ENCODE measurements at regions not wholly inside any gene's neighbourhood (a gene's known extent, or its start where the extent isn't known, plus 50 kb on each side); places are given as distances from the start of the nearest gene placed in this dataset.

- Mint-ChIP-seq H3K4me3 (no peak overlapping the region), H3K9me3 (peaks cover 12% of the 10 kb centered on the region), H3K27me3 (ENCODE audit: insufficient read depth) (no peaks in the 10 kb centered on the region), H3K27ac (no peak overlapping the region), H3K4me1 (ENCODE audit: low read depth) (no peaks in the 10 kb centered on the region), H3K36me3 (ENCODE audit: low read depth) (no peaks in the 10 kb centered on the region)
- no peak for DNase-seq
- TF ChIP-seq, protein P1, sequence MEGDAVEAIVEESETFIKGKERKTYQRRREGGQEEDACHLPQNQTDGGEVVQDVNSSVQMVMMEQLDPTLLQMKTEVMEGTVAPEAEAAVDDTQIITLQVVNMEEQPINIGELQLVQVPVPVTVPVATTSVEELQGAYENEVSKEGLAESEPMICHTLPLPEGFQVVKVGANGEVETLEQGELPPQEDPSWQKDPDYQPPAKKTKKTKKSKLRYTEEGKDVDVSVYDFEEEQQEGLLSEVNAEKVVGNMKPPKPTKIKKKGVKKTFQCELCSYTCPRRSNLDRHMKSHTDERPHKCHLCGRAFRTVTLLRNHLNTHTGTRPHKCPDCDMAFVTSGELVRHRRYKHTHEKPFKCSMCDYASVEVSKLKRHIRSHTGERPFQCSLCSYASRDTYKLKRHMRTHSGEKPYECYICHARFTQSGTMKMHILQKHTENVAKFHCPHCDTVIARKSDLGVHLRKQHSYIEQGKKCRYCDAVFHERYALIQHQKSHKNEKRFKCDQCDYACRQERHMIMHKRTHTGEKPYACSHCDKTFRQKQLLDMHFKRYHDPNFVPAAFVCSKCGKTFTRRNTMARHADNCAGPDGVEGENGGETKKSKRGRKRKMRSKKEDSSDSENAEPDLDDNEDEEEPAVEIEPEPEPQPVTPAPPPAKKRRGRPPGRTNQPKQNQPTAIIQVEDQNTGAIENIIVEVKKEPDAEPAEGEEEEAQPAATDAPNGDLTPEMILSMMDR (IDR thresholded peaks at IDR 0.05): no peak
Observed at GRCh38 chr2:59204040-59204439, 962.9 kb upstream of the FANCL start.

- H3K27ac Mint-ChIP-seq: no peak overlapping the region
- no peaks in the 10 kb centered on the region for H3K4me1 Mint-ChIP-seq (ENCODE audit: low read depth)
Observed at GRCh38 chr2:59196491-59196890, 955.4 kb upstream of the FANCL start.

DNA sequence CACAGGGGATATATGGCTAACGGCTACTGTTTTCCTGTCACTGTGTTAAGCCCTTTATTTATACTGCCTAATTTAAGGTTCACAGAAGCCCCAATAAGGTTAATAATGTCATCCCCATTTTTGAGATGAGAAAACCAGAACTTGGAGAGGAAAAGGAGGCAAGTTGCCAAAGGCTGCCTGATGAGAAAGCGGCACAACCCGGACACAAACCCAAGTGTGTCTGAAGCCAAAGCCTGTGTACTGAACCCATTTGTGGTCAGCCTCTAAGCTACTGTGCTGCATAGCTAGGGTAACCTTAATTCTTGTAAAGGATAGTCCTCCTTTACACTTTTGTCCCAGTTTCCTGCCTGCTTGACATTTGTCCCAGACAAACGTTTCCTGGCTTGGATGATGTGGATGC lies 954.7 kb upstream of the FANCL start:
- Mint-ChIP-seq H3K27me3 (ENCODE audit: insufficient read depth) (no peaks in the 10 kb centered on the region), H3K9me3 (peaks cover 25% of the 10 kb centered on the region), H3K36me3 (ENCODE audit: low read depth) (no peaks in the 10 kb centered on the region; the same call in 1 of the 2 replicates), H3K4me3 (no peak overlapping the region), H3K27ac (no peak overlapping the region), H3K4me1 (ENCODE audit: low read depth) (no peaks in the 10 kb centered on the region)
- TF ChIP-seq, protein P1 (IDR thresholded peaks at IDR 0.05): no peak
- DNase-seq: no peak

More at GRCh38 chr2:59196491-59196890, 955.4 kb upstream of the FANCL start:
- TF ChIP-seq, protein P1 (IDR thresholded peaks at IDR 0.05): no peak
- Mint-ChIP-seq H3K27me3 (ENCODE audit: insufficient read depth) (no peaks in the 10 kb centered on the region), H3K4me3 (no peak overlapping the region), H3K36me3 (ENCODE audit: low read depth) (no peaks in the 10 kb centered on the region; the same call in 1 of the 2 replicates), H3K9me3 (peaks cover 25% of the 10 kb centered on the region)
- no peak for DNase-seq

GRCh38 chr2:59191781-59192180 lies 950.7 kb upstream of the FANCL start:
- no peak for DNase-seq
- Mint-ChIP-seq H3K36me3 (ENCODE audit: low read depth) (no peaks in the 10 kb centered on the region), H3K4me1 (ENCODE audit: low read depth) (no peaks in the 10 kb centered on the region), H3K4me3 (no peak overlapping the region), H3K27me3 (ENCODE audit: insufficient read depth) (no peaks in the 10 kb centered on the region), H3K9me3 (peaks cover 15% of the 10 kb centered on the region), H3K27ac (no peak overlapping the region)
- TF ChIP-seq, protein P1 (IDR thresholded peaks at IDR 0.05): no peak

DNA sequence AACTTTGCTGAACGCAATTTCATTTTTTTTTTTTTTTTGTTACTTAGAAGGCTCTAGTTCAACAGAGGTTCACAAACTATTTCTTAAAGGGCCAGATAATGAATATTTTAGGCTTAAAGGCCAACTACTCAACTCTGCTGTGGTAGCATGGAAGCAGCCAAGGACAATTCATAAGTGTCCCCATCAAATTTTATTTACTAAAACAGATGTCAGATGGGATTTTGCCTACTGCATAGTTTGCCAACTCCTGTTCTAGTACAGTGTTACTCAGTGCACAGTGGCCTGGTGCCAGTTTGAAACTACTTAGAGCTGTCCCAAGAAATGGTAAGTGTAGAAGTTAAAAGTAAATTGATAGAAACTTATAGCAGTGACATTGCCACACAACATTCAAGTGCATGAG lies 949.4 kb upstream of the FANCL start:
- Mint-ChIP-seq H3K4me1 (ENCODE audit: low read depth) (no peaks in the 10 kb centered on the region), H3K9me3 (peaks cover 15% of the 10 kb centered on the region), H3K27me3 (ENCODE audit: insufficient read depth) (no peaks in the 10 kb centered on the region), H3K4me3 (no peak overlapping the region), H3K36me3 (ENCODE audit: low read depth) (no peaks in the 10 kb centered on the region), H3K27ac (no peak overlapping the region)
- no peak for DNase-seq
- TF ChIP-seq, protein P1 (IDR thresholded peaks at IDR 0.05): no peak

Measured in HFFc6 (cell line).